Common myeloid progenitor, CD34-positive (primary cell): ENCODE measurements at regions not wholly inside any gene's neighbourhood (a gene's known extent, or its start where the extent isn't known, plus 50 kb on each side); places are given as distances from the start of the nearest gene placed in this dataset.

Source experiments
- CTCF ChIA-PET: fragments of 350-600 bp; sonication (Branson Sonifier 250); formaldehyde crosslinking; loops from one replicate; lab custom pipeline; 2021; ENCODE audit warnings: antibody characterized with exemption; lab: Charles Lee
- POLR2A ChIA-PET: fragments of 350-600 bp; sonication (Branson Sonifier 250); formaldehyde crosslinking; loops from one replicate; lab custom pipeline; 2021; ENCODE audit warnings: antibody characterized with exemption; lab: Charles Lee
- DNase-seq, 3 donors: peaks; one replicate each; pipeline versions ENCODE4 v3.0.0 to v3.0.0-alpha.2; 2013
- H3K27ac ChIP-seq, 2 experiments: 1 replicate in 1 of 2; 2 replicates in 1 of 2; pipeline ENCODE4 v1.7.0; 2013; ENCODE audit warnings: inconsistent platforms in 2 of 2, low read length in 2 of 2, mild to moderate bottlenecking in 2 of 2, low read depth in 1 of 2, moderate library complexity in 1 of 2; ENCODE audit not compliant: severe bottlenecking in 2 of 2, insufficient read depth in 1 of 2, poor library complexity in 1 of 2
- H3K27me3 ChIP-seq, 5 experiments: replicated peaks in 2 of 5; 1 replicate in 3 of 5; 2 replicates in 2 of 5; pipeline versions ENCODE4 v1.6.1 to v1.7.0; 2013; ENCODE audit warnings: low read length in 4 of 5, mild to moderate bottlenecking in 2 of 5, moderate library complexity in 2 of 5, inconsistent platforms in 1 of 5; ENCODE audit not compliant: insufficient read depth in 5 of 5, control insufficient read depth in 4 of 5
- H3K36me3 ChIP-seq, 4 experiments: 1 replicate in 2 of 4; 2 replicates in 2 of 4; pipeline versions ENCODE4 v1.6.1 to v1.7.0; 2013; ENCODE audit warnings: low read length in 3 of 4, control low read depth in 1 of 4, mild to moderate bottlenecking in 1 of 4; ENCODE audit not compliant: control insufficient read depth in 4 of 4, insufficient read depth in 4 of 4
- H3K4me1 ChIP-seq, 4 experiments: 1 replicate in 3 of 4; 2 replicates in 1 of 4; pipeline versions ENCODE4 v1.6.1 to v1.7.1; 2013; ENCODE audit warnings: low read length in 3 of 4, mild to moderate bottlenecking in 3 of 4, control low read depth in 1 of 4, inconsistent platforms in 1 of 4, moderate library complexity in 1 of 4; ENCODE audit not compliant: control insufficient read depth in 4 of 4, insufficient read depth in 4 of 4; ENCODE audit errors: control extremely low read depth in 1 of 4
- H3K4me3 ChIP-seq, 7 experiments: 1 replicate in 4 of 7; 2 replicates in 3 of 7; pipeline versions ENCODE4 v1.5.1 to v1.7.0; 2013; ENCODE audit warnings: mild to moderate bottlenecking in 7 of 7, low read length in 6 of 7, moderate library complexity in 6 of 7, inconsistent platforms in 2 of 7, low read depth in 2 of 7, control low read depth in 1 of 7; ENCODE audit not compliant: insufficient read depth in 4 of 7, control insufficient read depth in 1 of 7; ENCODE audit errors: extremely low read depth in 1 of 7
- H3K9me3 ChIP-seq, 5 experiments: 1 replicate in 4 of 5; 2 replicates in 1 of 5; pipeline versions ENCODE4 v1.6.1 to v1.7.1; 2013; ENCODE audit warnings: low read length in 4 of 5, mild to moderate bottlenecking in 2 of 5, inconsistent platforms in 1 of 5, low read depth in 1 of 5, moderate library complexity in 1 of 5; ENCODE audit not compliant: control insufficient read depth in 4 of 5, insufficient read depth in 2 of 5; ENCODE audit errors: control extremely low read depth in 1 of 5
- WGBS: methylation state at CpG from one replicate; pipeline ENCODE4 v1.1.5; 2013; ENCODE audit not compliant: insufficient coverage; 5-methylcytosine and 5-hydroxymethylcytosine counted together

- CTCF ChIA-PET, result no interaction called here
- Histone ChIP-seq H3K4me3 (no peak overlapping the region), H3K4me1 (no peaks in the 10 kb centered on the region), H3K9me3 (peaks cover 0 to 4% (median 0%) of the 10 kb centered on the region in 5 experiments), H3K36me3 (no peaks in the 10 kb centered on the region), H3K27me3 (no peaks in the 10 kb centered on the region), H3K27ac (no peak overlapping the region)
- POLR2A ChIA-PET, result no interaction called here
- 98% methylated on average over 4 of the region's 5 CpGs for WGBS
- DNase-seq, result no peak
Measured at GRCh38 chr13:105247830-105248229, 1287.6 kb downstream of the EFNB2 start.

DNA sequence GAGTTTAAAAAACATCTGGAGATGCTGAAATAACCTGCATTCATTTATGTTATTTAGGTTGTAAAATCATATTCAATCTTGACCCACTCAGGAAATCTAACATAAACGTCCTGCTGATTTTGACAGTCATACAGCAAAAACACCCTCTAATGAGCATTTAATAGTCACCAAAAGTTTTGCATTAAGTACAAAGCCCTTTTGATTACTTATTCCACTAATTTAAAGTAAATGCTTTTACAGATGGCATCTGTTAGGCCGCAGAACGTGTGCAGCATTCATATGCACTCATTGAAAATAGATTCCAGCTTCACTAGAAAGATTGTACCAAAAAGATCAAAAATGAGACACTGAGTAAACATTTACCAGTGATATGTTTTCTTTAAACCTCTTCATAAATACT, 1295.1 kb downstream of the EFNB2 start:
- H3K9me3 ChIP-seq, result no peaks in the 10 kb centered on the region
- no peak overlapping the region for H3K4me3 ChIP-seq
- no peaks in the 10 kb centered on the region for H3K27me3 ChIP-seq
- H3K27ac ChIP-seq, result no peak overlapping the region
- H3K4me1 ChIP-seq, result no peaks in the 10 kb centered on the region
- H3K36me3 ChIP-seq, result no peaks in the 10 kb centered on the region
- POLR2A ChIA-PET, result no interaction called here
- 86% methylated on average over 1 of the region's 3 CpGs for WGBS
- CTCF ChIA-PET, result no interaction called here
- DNase-seq, result no peak

GRCh38 chr13:105232439-105232838, 1303.0 kb downstream of the EFNB2 start:
- no peaks in the 10 kb centered on the region for H3K36me3 ChIP-seq
- POLR2A ChIA-PET, result no interaction called here
- H3K27ac ChIP-seq, result no peak overlapping the region
- CTCF ChIA-PET, result interaction anchor here (0.6 to 1.2 kb wide), 2 partner anchors 10 to 120 kb away, joined by 3 to 4 read pairs; no protein-coding TSS in a partner anchor
- H3K27me3 ChIP-seq, result no peaks in the 10 kb centered on the region
- H3K4me3 ChIP-seq, result no peak overlapping the region
- H3K4me1 ChIP-seq, result no peaks in the 10 kb centered on the region
- 97% methylated on average over 4 of the region's 5 CpGs for WGBS
- DNase-seq, result no peak
- peaks cover 0 to 3% (median 0%) of the 10 kb centered on the region in 5 experiments for H3K9me3 ChIP-seq

- DNase-seq, result no peak
- CTCF ChIA-PET, result interaction anchor here (0.6 to 1.2 kb wide), 2 partner anchors 9 to 120 kb away, joined by 3 to 4 read pairs; no protein-coding TSS in a partner anchor
- Histone ChIP-seq H3K4me3 (no peak overlapping the region), H3K27me3 (no peaks in the 10 kb centered on the region), H3K27ac (no peak overlapping the region), H3K36me3 (no peaks in the 10 kb centered on the region), H3K9me3 (peaks cover 0 to 3% (median 0%) of the 10 kb centered on the region in 5 experiments), H3K4me1 (no peaks in the 10 kb centered on the region)
- 93% methylated on average over 4 of the region's 7 CpGs for WGBS
- POLR2A ChIA-PET, result no interaction called here
Measured at GRCh38 chr13:105232006-105232405, 1303.5 kb downstream of the EFNB2 start.

DNA sequence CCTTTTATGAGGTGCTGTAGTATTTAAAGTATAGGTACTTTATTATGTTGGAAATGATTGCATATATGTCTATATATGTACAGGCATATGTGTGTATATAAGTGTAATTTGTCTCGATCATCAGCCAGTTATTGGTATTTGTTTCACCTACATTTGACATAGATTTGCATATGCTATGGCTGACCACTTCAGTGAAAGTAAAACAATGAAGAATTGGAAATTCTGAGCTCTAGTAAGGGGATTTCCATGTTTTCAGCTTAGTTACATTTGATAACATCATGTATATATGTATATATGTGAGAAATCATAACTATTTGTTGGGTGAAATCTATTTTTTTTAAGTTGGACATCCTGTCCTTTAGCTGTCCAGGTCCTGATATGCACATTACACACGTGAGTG, 1303.9 kb downstream of the EFNB2 start:
- POLR2A ChIA-PET, result no interaction called here
- Histone ChIP-seq H3K4me1 (no peaks in the 10 kb centered on the region), H3K27ac (no peak overlapping the region), H3K27me3 (no peaks in the 10 kb centered on the region), H3K9me3 (peaks cover 0 to 3% (median 0%) of the 10 kb centered on the region in 5 experiments), H3K4me3 (no peak overlapping the region), H3K36me3 (no peaks in the 10 kb centered on the region)
- no peak for DNase-seq
- WGBS, result 80% methylated on average over 1 of the region's 2 CpGs
- CTCF ChIA-PET, result interaction anchor here (0.6 to 1.2 kb wide), 2 partner anchors 9 to 119 kb away, joined by 3 to 4 read pairs; no protein-coding TSS in a partner anchor

- no peak for DNase-seq
- Histone ChIP-seq H3K4me3 (no peak overlapping the region), H3K27ac (no peak overlapping the region), H3K4me1 (no peaks in the 10 kb centered on the region), H3K27me3 (no peaks in the 10 kb centered on the region), H3K36me3 (no peaks in the 10 kb centered on the region), H3K9me3 (no peaks in the 10 kb centered on the region)
- POLR2A ChIA-PET, result no interaction called here
- 100% methylated on average over 3 of the region's 4 CpGs for WGBS
- CTCF ChIA-PET, result interaction anchor here (1.5 kb wide), 1 partner anchor 9 kb away, joined by 3 read pairs; no protein-coding TSS in a partner anchor
Measured at GRCh38 chr13:105220881-105221280, 1314.6 kb downstream of the EFNB2 start.

- Histone ChIP-seq H3K4me3 (no peak overlapping the region), H3K9me3 (no peaks in the 10 kb centered on the region), H3K36me3 (no peaks in the 10 kb centered on the region), H3K4me1 (no peaks in the 10 kb centered on the region), H3K27me3 (no peaks in the 10 kb centered on the region), H3K27ac (no peak overlapping the region)
- DNase-seq, result no peak
- 100% methylated on average over 6 of the region's 8 CpGs for WGBS
- ChIA-PET POLR2A (no interaction called here), CTCF (interaction anchor here (1.5 kb wide), 1 partner anchor 8 kb away, joined by 3 read pairs; no protein-coding TSS in a partner anchor)
Measured at GRCh38 chr13:105220063-105220462, 1315.4 kb downstream of the EFNB2 start.
